Smooth muscle cell (in vitro differentiated cells): ENCODE measurements at regions not wholly inside any gene's neighbourhood (a gene's known extent, or its start where the extent isn't known, plus 50 kb on each side); places are given as distances from the start of the nearest gene placed in this dataset.

Experiments
- DNase-seq: peaks from one replicate; lab custom pipeline; 2025; ENCODE audit not compliant: unreplicated experiment; lab: John Stamatoyannopoulos, UW
- H2AFZ ChIP-seq: fragments of 200-600 bp; sonication (generic); 2 replicates; pipeline ENCODE4 v1.6.0; 2016; ENCODE audit warnings: antibody characterized with exemption, low read depth, mild to moderate bottlenecking
- H3F3A ChIP-seq: fragments of 200-600 bp; sonication (generic); 2 replicates; pipeline ENCODE4 v1.6.0; 2017; ENCODE audit warnings: antibody characterized with exemption, low read depth
- H3K27ac ChIP-seq: fragments of 200-600 bp; sonication (generic); 2 replicates; pipeline ENCODE4 v1.5.1; 2016; ENCODE audit warnings: low read depth, mild to moderate bottlenecking
- H3K27me3 ChIP-seq: fragments of 200-600 bp; sonication (generic); 2 replicates; pipeline ENCODE4 v1.6.1; 2016; ENCODE audit warnings: low read depth, mild to moderate bottlenecking
- H3K36me3 ChIP-seq: fragments of 200-600 bp; sonication (generic); 2 replicates; pipeline ENCODE4 v1.5.1; 2016; ENCODE audit warnings: low read depth
- H3K4me1 ChIP-seq: fragments of 200-600 bp; sonication (generic); 2 replicates; pipeline ENCODE4 v1.5.1; 2016; ENCODE audit warnings: low read depth
- H3K4me2 ChIP-seq: fragments of 200-600 bp; sonication (generic); 2 replicates; pipeline ENCODE4 v1.6.0; 2016; ENCODE audit warnings: mild to moderate bottlenecking
- H3K4me3 ChIP-seq: fragments of 200-600 bp; sonication (generic); 2 replicates; pipeline ENCODE4 v1.5.1; 2016; ENCODE audit warnings: mild to moderate bottlenecking
- H3K79me2 ChIP-seq: fragments of 200-600 bp; sonication (generic); 2 replicates; pipeline ENCODE4 v1.6.0; 2016; ENCODE audit warnings: low read depth, mild to moderate bottlenecking
- H3K9ac ChIP-seq: fragments of 200-600 bp; sonication (generic); 2 replicates; pipeline ENCODE4 v1.6.0; 2016; ENCODE audit warnings: low read depth
- H3K9me3 ChIP-seq: fragments of 200-600 bp; sonication (generic); replicated peaks from 2 replicates; pipeline ENCODE4 v1.5.1; 2016; ENCODE audit warnings: low read depth
- H4K20me1 ChIP-seq: fragments of 200-600 bp; sonication (generic); 2 replicates; pipeline ENCODE4 v1.6.0; 2016; ENCODE audit warnings: low read depth
- WGBS: methylation state at CpG from one replicate; pipeline ENCODE4 v1.1.7; 2016; ENCODE audit warnings: low lambda C conversion rate; 5-methylcytosine and 5-hydroxymethylcytosine counted together
- TF ChIP-seq, protein P1 (sequence below): fragments of 200-600 bp; sonication (generic); IDR thresholded peaks from 2 replicates; pipeline ENCODE4 v1.5.1; 2017; ENCODE audit warnings: borderline replicate concordance, mild to moderate bottlenecking, antibody characterized with exemption; ENCODE audit not compliant: insufficient read depth, poor library complexity, severe bottlenecking

DNA sequence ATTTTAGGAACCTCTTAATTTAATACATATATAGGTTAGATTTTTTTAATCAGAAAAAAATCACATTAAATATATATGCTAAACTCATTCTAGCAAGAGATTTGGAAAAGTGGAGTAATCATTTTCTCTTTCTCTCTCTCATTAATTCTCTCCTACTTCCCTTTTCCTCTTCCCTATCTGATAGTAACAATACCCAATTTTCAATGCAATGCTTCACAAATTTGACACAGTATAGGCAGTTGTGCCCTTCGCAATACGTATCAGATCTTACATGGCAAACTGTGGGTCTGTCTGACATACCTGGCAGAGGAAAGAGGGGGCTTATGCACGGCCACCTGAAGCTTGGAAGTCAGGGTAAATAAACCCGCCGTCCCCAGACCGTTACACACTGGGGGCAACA, 444.3 kb downstream of the NBAS start:
- peaks cover 9% of the 10 kb centered on the region for H3K9me3 ChIP-seq
- no peaks in the 10 kb centered on the region for H3K27me3 ChIP-seq
- H2AFZ ChIP-seq = no peak overlapping the region
- H4K20me1 ChIP-seq = no peaks in the 10 kb centered on the region
- H3K27ac ChIP-seq = no peak overlapping the region
- no peaks in the 10 kb centered on the region for H3K79me2 ChIP-seq
- no peak overlapping the region for H3K9ac ChIP-seq
- no peak overlapping the region for H3K4me2 ChIP-seq
- no peaks in the 10 kb centered on the region for H3F3A ChIP-seq
- H3K4me1 ChIP-seq = no peaks in the 10 kb centered on the region
- no peak overlapping the region for H3K4me3 ChIP-seq
- peaks cover 4% of the 10 kb centered on the region for H3K36me3 ChIP-seq
- no peak for DNase-seq
- TF ChIP-seq, protein P1, sequence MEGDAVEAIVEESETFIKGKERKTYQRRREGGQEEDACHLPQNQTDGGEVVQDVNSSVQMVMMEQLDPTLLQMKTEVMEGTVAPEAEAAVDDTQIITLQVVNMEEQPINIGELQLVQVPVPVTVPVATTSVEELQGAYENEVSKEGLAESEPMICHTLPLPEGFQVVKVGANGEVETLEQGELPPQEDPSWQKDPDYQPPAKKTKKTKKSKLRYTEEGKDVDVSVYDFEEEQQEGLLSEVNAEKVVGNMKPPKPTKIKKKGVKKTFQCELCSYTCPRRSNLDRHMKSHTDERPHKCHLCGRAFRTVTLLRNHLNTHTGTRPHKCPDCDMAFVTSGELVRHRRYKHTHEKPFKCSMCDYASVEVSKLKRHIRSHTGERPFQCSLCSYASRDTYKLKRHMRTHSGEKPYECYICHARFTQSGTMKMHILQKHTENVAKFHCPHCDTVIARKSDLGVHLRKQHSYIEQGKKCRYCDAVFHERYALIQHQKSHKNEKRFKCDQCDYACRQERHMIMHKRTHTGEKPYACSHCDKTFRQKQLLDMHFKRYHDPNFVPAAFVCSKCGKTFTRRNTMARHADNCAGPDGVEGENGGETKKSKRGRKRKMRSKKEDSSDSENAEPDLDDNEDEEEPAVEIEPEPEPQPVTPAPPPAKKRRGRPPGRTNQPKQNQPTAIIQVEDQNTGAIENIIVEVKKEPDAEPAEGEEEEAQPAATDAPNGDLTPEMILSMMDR = no peak
- 96% methylated on average over 6 of the region's 6 CpGs for whole genome bisulfite sequencing
